ENCODE measurements at regions not wholly inside any gene's neighbourhood (a gene's known extent, or its start where the extent isn't known, plus 50 kb on each side); places are given as distances from the start of the nearest gene placed in this dataset.

DNA sequence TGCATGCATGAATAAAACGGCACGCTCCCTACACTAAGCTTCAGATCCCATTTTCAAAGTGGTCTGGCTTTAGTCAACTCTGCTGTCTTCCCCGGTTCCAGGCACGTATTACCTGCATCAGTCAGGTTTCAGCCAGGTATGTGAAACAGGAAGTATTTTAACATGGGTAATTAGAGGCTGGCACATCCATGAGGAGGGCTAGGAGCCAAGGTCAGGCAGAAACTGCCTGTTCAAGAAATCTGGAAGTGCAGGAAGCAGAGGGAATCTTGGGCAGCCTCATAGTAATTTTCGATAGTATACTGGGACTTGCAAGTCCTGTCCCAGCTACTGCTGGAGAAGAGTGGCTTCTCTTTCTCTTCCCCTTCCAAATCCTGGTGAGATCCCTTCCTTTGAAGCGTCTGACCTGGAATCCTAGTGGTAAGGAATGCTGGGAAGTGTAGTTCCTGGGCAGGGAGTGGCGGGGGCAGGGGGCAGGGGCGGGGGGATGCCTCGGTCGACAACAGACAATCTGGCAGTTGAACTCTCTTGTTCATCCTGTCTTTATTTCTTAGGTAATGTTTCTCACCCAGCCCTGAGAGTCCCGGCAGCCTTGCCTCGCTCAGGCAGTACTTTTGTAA is 403.1 kb downstream of the TLE4 start:
- Histone ChIP-seq H2AFZ (ENCODE audit: control insufficient read depth, low read depth, low read length) (no peak overlapping the region), H3K9me3 (replicated peaks; ENCODE audit: control insufficient read depth, insufficient read depth, low read length) (no peaks in the 10 kb centered on the region), H3K4me1 (ENCODE audit: control insufficient read depth, insufficient read depth, low read length) (no peaks in the 10 kb centered on the region), H3K9ac (ENCODE audit: control insufficient read depth, insufficient read depth, low read length) (no peak overlapping the region), H3K79me2 (ENCODE audit: control insufficient read depth, insufficient read depth, low read length) (no peaks in the 10 kb centered on the region), H3K4me3 (no peak overlapping the region), H3K27me3 (replicated peaks in 1 of 2; ENCODE audit: control insufficient read depth in 2 of 2, insufficient read depth in 2 of 2, low read length in 1 of 2) (no peaks in the 10 kb centered on the region; a peak in 1 of 4 replicates), H4K20me1 (ENCODE audit: control insufficient read depth, insufficient read depth) (no peaks in the 10 kb centered on the region), H3K4me2 (ENCODE audit: control insufficient read depth, insufficient read depth) (no peak overlapping the region), H3K36me3 (ENCODE audit: control insufficient read depth in 2 of 2, insufficient read depth in 2 of 2, low read length in 1 of 2) (no peaks in the 10 kb centered on the region), H3K27ac (ENCODE audit: control insufficient read depth, insufficient read depth) (no peak overlapping the region)
- BruUV-seq (replicated peaks) = no TSS peak
- RAD21 ChIA-PET (ENCODE audit: unreplicated experiment) = no interaction called here
- CTCF ChIA-PET = no interaction called here
- no peak for DNase-seq (ENCODE audit: low read depth, low spot score)
- POLR2A ChIA-PET = no interaction called here
- SMC1A ChIA-PET (ENCODE audit: uncharacterized antibody, unreplicated experiment) = interaction anchor here (1.2 kb wide), 1 partner anchor 19 kb away, joined by 3 read pairs; no protein-coding TSS in a partner anchor
- intact Hi-C loops (cut with micrococcal nuclease; ENCODE audit: unreplicated experiment) (no loop called here), in situ Hi-C loops (cut with MboI) (no loop called here)
- WGBS (ENCODE audit: insufficient coverage, insufficient replicate concordance, low lambda C conversion rate, missing lambda C conversion rate) = 58% methylated on average over 12 of the region's 12 CpGs
- no peak for FAIRE-seq
- ATAC-seq = no peak
- TF ChIP-seq EP300 (IDR thresholded peaks at IDR 0.05; ENCODE audit: borderline replicate concordance in 1 of 2, control insufficient read depth in 1 of 2, low read depth in 2 of 2, low read length in 2 of 2) (no peak), BACH1 (IDR thresholded peaks at IDR 0.05; ENCODE audit: borderline replicate concordance) (no peak), DPF2 (IDR thresholded peaks at IDR 0.05) (no peak), STAT1 (conservative IDR thresholded peaks at IDR 0.05) (no peak), ZBED1 (IDR thresholded peaks at IDR 0.05; ENCODE audit: borderline replicate concordance) (no peak), NBN (IDR thresholded peaks at IDR 0.05) (no peak), MEF2B (IDR thresholded peaks at IDR 0.05; ENCODE audit: partially characterized antibody, poor library complexity, severe bottlenecking) (no peak)
- TF ChIP-seq, protein P1, sequence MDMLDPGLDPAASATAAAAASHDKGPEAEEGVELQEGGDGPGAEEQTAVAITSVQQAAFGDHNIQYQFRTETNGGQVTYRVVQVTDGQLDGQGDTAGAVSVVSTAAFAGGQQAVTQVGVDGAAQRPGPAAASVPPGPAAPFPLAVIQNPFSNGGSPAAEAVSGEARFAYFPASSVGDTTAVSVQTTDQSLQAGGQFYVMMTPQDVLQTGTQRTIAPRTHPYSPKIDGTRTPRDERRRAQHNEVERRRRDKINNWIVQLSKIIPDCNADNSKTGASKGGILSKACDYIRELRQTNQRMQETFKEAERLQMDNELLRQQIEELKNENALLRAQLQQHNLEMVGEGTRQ (IDR thresholded peaks at IDR 0.05; ENCODE audit: borderline replicate concordance, low read depth, low read length) = no peak
- TF ChIP-seq, protein P2, sequence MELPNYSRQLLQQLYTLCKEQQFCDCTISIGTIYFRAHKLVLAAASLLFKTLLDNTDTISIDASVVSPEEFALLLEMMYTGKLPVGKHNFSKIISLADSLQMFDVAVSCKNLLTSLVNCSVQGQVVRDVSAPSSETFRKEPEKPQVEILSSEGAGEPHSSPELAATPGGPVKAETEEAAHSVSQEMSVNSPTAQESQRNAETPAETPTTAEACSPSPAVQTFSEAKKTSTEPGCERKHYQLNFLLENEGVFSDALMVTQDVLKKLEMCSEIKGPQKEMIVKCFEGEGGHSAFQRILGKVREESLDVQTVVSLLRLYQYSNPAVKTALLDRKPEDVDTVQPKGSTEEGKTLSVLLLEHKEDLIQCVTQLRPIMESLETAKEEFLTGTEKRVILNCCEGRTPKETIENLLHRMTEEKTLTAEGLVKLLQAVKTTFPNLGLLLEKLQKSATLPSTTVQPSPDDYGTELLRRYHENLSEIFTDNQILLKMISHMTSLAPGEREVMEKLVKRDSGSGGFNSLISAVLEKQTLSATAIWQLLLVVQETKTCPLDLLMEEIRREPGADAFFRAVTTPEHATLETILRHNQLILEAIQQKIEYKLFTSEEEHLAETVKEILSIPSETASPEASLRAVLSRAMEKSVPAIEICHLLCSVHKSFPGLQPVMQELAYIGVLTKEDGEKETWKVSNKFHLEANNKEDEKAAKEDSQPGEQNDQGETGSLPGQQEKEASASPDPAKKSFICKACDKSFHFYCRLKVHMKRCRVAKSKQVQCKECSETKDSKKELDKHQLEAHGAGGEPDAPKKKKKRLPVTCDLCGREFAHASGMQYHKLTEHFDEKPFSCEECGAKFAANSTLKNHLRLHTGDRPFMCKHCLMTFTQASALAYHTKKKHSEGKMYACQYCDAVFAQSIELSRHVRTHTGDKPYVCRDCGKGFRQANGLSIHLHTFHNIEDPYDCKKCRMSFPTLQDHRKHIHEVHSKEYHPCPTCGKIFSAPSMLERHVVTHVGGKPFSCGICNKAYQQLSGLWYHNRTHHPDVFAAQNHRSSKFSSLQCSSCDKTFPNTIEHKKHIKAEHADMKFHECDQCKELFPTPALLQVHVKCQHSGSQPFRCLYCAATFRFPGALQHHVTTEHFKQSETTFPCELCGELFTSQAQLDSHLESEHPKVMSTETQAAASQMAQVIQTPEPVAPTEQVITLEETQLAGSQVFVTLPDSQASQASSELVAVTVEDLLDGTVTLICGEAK (IDR thresholded peaks at IDR 0.05; ENCODE audit: borderline replicate concordance) = no peak

Data from GM12878 (cell line).